Epithelial cell of prostate (primary cell): ENCODE measurements at regions not wholly inside any gene's neighbourhood (a gene's known extent, or its start where the extent isn't known, plus 50 kb on each side); places are given as distances from the start of the nearest gene placed in this dataset.
A peak's percentile ranks its signal among the peaks of the same experiment; 100 is the strongest.

ENCODE experiments used
- DNase-seq: peaks from one replicate; pipeline ENCODE4 v3.0.0-alpha.2; 2011; ENCODE audit warnings: low read depth, low spot score
- H3K27ac ChIP-seq: fragments of 450-650 bp; 2 replicates; pipeline ENCODE4 v1.5.1; 2017; ENCODE audit warnings: mild to moderate bottlenecking

DNA sequence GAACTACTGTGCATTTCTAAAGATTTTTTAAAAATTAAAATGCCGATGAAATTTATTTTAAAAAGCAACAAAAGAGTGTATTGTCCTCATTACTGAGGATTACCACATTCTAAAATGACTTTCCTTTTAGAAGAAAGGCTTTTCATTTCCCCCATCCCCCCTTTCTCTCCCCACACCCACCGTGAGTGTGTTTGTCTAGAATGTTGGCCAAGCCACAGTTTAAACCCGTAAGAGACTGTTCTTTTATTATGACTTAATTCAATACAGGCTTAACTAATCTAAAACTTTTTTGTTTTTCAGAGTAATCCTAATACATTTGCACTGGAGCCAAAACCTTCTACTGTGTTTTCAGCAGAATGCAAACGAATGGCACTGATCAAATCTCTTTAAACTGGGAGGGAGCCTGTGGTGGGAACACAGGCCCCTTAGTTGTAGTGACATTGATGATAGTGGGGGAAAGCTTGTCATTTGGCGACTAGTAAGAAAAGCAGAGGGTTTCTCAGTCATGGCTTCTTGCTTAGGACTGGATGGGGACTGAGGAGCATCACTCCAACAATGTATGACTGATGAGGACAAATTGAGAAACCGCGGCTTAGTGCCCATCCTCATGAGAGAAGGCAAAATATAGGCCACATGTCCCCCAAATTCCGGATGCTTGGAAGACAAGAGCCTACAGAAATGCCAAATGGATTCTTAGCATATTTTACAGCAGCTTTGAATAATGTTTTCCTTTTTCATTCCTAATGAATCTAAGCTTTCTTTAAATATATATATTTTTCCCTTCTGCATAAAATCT, 154.0 kb upstream of the SMIM21 start:
- H3K27ac ChIP-seq, result no peak overlapping the region
- DNase-seq, result no peak

DNA sequence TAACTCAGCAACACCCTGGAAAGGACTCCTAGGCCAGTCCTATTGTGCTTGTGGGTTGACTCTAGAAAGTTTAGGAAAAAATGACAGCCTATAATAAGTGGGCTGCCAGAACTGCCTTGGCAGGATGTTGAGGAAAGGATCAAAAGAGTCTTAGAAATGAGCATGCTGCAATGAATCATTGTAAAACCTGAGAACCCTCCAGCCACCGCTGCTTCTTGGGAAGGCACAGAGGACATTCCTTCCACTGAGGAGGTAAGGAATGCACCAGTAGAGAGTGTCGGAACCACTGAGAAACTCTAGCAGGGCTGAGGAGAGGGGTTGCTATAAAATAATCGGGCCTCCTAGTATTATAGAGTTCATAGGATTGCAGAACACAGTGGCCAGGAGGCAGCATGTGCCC, 146.7 kb upstream of the SMIM21 start:
- DNase-seq, result no peak
- no peak overlapping the region for H3K27ac ChIP-seq

DNA sequence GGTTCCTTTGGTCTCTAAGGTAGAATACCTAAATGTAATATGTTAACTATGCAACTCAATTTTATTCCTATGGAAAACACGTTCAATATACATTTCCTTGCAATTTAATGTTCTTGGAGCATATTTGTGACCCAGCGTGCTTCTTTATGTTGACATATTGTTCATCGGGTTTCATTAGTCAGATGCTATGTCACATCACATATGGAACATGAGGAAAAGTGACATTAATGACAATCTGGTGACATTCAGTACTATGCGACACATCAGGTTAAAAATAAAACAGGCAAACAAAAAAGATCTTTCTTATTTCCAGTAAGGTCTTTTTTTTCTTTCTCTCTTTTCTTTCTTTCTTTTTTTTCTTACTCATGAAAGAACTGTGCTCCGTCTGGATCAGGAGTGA, 135.6 kb upstream of the SMIM21 start:
- no peak for DNase-seq

DNA sequence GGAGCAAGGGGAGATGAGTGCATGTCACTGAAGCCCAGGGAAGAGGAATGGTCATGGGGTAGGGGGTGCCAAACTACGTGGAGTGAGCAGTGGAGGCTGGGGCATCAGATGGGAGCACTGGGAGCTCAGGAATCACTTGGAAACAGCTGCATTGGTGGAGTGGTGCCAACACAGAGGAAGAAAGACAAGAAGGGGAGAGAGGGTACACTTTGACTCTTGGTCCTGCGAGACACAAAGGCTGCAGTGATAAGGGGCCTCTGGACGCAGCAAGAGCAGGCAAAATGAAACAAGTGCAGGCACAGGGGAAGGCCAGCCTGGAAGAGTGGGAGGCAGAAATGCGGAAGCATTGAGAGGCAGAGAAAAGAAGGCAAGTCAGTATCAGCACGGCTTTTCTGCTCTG, 134.7 kb upstream of the SMIM21 start:
- H3K27ac ChIP-seq, result no peak overlapping the region
- DNase-seq, result no peak

More for the DNA sequence above, 135.6 kb upstream of the SMIM21 start:
- H3K27ac ChIP-seq, result no peak overlapping the region

DNA sequence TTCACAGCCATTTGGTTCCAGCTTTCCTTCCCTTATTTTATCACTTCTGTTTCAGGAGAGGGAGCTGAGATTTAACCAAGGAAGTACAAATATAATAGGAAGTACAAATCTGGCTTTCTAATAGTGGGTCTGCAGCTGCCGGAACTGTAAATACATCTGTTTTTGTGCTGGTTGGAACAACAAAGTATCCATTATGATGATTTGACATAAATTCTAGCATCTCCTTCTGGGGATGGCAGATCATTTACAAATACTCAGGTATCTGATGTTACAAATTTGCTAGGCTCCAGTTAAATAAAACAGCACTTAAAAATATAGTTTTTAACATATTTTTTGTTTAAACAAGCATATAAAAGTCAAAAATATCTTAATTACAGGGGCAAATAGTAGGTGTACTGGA, 131.3 kb upstream of the SMIM21 start:
- no peak for DNase-seq
- H3K27ac ChIP-seq, result no peak overlapping the region

DNA sequence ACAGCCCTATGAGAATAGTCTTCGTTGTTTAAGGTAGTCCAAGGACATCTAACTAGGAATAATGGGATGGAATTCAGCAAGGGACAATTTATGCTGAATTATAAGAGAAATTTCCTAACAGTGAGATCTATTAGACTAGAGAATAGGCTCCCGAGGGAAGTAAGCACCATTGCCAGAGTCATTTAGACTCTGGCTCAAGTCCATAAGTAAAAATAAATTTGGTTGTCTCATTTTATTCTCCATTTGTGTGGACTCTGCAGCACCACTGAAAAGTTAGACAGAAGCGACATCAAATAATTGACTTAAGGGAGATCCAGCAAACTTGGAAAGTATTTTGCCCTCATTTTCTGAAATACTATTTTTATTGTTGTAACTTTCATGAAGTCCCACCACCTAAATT, 129.3 kb upstream of the SMIM21 start:
- no peak for DNase-seq
- H3K27ac ChIP-seq, result no peak overlapping the region

DNA sequence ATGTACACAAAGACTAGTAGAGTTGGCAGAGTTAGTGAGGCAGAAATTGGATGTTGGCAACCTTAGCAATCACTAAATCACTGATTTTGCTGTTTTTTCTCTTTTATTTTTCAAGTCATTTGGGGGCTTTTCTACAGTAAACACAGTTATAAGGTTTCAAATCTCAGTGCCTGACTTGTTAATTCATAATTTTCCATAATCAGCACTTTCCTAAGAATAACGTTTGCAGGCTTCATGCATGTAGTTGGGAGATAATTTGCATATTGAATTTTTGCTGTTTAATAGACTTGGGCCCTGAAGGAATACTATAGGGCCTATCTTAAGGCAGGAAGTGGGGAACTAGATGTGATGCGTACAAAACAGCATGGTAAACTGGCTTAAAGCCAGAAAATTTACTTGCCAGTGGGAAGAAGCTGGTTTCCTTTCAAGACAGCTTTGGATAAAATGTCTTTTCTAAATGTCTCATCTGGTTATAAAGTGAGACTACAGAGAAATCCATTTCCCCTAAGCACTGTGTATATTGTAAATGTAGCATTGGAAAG, 127.2 kb upstream of the SMIM21 start:
- H3K27ac ChIP-seq, result no peak overlapping the region
- no peak for DNase-seq

DNA sequence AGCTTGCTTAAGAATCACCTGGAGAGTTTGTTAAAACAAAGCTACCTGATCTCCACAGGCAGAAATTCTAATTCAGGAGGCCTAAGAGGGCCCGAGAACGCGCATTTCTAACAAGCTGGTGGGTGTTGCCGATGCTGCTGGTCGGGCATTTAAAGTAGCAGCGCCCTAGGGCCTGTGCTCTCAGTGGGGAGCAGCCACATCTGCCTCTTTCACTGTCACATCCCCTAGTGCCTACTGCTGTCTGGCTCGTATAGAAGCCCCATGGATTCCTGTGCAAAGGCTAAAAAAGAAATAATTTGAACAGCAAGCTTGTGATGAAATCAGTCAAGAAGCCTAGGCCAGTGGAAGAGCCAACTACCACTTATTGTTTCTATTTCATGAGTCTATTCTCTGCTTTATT, 126.7 kb upstream of the SMIM21 start:
- no peak for DNase-seq
- no peak overlapping the region for H3K27ac ChIP-seq

DNA sequence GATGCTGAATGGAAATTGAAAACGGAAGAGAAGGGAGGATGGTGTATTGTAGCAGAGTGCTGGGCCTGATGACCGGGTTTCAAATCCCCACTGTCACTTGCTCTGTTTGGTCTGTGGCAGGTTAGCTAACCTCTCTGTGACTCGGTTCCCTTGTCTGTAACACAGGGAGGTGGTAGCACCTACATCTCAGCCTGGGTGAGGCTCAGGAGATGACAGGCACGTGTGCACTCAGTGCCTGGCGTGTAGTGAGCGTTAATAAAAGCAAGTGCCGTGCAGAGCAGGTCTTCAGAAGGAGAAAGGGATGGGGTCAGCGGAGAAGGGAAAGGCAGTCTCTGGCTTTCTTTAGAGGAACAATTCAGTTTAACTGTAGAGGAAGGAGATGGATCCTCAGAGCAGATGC, 125.5 kb upstream of the SMIM21 start:
- DNase-seq, result no peak
- H3K27ac ChIP-seq, result no peak overlapping the region

DNA sequence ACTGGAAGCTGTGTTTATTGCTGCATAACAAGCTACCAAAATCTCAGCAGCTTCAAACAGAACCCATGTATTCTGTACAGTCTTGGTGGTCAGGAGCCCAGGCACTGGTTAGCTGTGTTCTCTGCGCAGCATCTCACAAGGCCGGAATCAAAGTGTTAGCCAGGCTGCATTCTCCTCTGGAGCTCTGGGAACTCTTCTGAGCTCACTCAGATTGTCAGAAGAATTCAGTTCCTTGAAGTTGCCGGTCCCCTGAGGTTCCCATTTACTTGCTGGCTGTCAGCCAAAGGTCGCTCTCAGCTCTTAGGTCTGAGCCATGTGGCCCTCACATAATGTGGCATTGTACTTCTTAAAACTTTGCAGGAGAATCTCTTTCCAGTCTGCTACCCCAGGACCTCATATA, 123.6 kb upstream of the SMIM21 start:
- no peak for DNase-seq

DNA sequence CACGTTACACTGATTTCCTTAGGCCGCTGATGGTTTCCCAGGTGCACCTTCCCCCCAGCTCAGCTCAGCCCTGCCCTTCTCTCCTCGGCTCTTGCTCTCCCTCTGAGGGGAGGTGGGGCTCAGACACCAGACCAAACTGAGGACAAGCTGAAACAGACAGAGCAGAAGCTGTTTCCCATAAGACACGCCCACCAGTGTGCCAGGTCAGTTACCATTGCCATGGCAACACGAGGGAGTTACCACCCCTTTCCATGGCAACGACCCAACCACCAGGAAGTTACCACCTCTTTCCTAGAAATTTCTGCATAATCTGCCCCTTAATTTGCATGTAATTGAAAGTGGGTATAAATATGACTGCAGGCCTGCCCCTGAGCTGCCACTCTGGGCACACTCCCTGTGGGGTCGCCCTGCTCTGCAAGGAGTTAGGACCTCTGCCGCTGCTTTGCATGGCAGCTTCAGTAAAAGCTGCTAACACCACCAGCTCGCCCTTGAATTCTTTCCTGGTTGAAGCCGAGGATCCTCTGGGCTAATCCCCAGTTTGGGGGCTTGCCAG, 120.9 kb upstream of the SMIM21 start:
- no peak for DNase-seq
- no peak overlapping the region for H3K27ac ChIP-seq

More for the DNA sequence above, 123.6 kb upstream of the SMIM21 start:
- no peak overlapping the region for H3K27ac ChIP-seq

DNA sequence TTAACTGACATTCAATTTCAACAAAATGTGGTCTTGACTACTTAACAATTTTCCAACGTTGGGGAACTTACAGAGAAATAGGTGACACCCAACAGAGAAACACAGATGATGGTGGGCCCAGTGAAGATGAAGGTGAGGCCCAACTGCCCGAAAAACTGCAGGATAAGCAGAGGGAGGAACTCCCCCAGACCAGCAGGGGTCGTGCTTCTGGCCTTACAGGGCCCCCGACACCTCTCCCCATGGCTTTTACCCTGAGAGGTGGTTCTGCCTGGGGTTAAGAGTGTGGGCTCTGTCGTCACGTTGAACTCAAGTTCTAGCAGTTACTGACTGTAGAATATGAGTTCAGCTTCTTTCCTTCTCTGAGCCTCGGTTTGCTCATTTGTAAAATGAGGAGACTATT, 119.5 kb upstream of the SMIM21 start:
- no peak for DNase-seq
- no peak overlapping the region for H3K27ac ChIP-seq

DNA sequence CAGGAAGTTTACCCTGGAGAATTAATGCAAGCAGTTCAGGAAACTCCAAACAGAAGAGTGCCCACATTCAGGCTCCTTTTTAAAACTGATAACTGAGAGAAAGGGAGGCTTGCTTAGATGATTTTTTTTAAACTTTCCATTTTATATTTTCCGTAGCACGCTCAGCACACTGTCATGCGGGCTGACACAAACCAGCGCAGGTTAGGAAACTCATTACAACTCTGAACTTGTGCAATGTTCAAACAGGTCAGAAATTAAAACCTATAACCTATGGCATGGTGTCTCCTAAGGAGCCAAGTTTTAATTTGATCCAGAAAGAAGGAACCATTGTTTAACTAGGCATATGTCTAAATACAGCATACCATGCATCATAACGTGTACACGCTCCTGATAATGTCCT, 117.7 kb upstream of the SMIM21 start:
- DNase-seq, result no peak
- no peak overlapping the region for H3K27ac ChIP-seq

DNA sequence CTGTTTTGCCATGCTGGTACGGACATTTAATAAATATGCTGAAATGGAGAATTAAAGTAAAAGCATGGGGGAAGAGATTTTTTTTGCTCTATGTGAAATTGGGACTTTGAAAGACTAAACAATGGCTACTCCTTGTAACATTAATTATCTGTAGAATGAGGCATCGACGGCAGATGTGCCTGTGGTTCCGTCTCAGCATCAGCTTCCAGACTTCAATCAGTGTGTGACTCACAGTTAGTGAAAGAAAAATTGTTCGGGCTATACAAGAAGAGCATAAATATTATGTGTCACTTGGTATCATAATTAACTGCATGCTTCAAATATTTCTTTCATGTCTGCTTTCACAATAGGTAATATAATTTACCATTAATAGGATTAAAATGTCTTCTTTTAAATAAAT, 117.0 kb upstream of the SMIM21 start:
- peak; percentile 1 for DNase-seq
- no peak overlapping the region for H3K27ac ChIP-seq

DNA sequence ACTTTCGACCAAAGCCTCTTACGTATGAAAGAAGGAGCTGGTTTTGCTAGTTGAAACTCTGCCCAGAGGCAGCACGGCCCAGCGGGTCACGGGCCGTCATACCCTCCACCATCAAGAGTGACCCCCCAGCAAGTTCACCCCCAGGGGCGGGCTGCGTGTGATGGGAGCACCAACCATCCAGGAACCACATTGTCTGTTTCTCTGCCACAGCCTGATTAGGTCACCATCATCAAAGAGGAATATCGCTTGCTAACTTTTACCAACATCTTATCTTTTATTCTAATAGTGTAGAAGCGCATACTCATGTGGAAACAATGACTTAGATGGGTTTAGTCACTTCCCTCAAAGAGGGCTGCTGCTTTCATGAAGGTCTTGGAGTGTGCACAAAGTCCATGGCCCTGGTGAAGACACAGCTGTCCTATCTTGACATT, 116.6 kb upstream of the SMIM21 start:
- H3K27ac ChIP-seq, result no peak overlapping the region
- no peak for DNase-seq

DNA sequence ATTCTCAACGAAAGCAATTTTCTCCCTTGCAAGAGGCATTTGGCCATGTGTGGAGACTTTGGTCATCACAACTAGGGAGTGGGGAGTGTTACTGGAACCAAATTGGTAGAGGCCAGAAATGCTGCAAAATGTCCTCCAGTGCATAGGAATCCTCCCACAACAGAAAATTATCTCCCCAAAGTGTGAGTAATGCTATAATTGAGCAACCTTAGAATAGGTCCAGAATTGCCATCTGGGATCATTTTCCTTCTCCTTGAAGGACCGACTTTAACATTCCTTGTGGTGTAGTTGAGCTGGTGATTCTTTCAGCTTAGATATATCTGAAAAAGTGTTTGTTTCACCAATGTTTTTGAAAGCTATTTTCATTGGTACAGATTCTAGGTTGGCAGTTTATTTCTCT, 111.2 kb upstream of the SMIM21 start:
- H3K27ac ChIP-seq, result no peak overlapping the region
- no peak for DNase-seq

DNA sequence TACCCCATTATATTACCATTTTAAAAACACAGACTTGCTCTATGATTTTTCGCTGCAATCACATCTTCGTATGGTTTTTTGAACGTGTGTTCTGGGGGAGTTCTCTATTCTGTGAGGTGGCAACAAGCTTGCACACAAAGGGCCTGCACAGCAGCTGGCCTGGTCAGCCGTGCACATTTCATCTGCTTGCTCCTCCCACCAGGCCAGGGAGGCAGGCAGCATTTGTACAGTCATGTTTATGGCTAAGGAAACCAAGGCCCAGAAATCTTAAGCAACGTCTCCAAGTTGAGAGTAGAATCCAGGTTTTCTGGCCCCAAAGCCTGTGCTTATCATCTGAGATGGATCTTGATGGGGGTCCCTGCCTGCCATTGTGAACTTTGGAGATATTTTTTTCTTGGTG, 106.4 kb upstream of the SMIM21 start:
- H3K27ac ChIP-seq, result no peak overlapping the region
- no peak for DNase-seq

DNA sequence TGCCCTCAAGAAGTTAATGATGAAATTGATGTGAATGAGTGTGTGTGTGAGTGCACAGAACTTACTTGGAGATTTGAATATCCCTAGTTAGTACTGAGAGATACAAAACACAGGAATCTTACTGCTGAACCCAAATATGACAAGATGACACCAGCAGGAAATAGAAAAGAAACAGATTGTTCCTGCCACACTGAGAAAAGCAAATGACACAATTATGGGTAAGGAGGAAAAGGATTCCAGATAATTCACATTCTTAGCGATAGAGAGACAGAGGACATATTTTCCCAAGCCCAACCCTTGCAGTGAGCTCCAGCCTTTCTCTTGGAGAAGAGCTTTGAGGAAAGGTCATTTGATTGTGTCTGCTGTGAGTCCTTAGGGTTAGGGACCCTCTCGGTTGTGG, 105.7 kb upstream of the SMIM21 start:
- no peak overlapping the region for H3K27ac ChIP-seq

DNA sequence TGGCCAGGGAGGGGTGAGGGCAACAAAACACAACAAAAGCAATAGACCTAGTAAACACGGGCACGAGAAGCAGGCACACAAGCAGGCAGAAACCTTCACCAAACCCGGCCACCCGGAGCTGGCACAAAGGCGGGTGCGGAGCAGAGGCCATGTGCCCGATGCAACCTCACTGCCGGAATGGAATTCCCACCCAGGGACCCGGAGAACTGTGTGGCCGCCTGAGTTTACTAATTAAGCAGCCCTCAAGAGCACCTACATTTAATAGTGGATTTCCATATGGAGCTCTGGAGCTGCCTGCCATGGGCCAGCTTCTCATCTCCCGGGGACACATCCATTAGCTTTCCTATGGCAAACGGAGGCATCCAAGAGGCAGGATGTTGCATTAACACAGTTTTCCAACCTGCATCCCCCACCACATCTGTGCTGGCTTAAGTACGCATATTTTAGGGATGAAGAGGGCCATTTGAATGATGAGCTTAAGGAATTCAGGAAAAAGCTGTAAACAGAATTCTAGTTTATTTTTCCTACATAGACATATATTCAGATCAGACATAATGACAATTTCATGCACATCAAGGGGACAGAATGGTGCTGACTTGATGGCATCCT, 104.5 kb upstream of the SMIM21 start:
- DNase-seq, result no peak
- H3K27ac ChIP-seq, result no peak overlapping the region

More for the DNA sequence above, 105.7 kb upstream of the SMIM21 start:
- no peak for DNase-seq

DNA sequence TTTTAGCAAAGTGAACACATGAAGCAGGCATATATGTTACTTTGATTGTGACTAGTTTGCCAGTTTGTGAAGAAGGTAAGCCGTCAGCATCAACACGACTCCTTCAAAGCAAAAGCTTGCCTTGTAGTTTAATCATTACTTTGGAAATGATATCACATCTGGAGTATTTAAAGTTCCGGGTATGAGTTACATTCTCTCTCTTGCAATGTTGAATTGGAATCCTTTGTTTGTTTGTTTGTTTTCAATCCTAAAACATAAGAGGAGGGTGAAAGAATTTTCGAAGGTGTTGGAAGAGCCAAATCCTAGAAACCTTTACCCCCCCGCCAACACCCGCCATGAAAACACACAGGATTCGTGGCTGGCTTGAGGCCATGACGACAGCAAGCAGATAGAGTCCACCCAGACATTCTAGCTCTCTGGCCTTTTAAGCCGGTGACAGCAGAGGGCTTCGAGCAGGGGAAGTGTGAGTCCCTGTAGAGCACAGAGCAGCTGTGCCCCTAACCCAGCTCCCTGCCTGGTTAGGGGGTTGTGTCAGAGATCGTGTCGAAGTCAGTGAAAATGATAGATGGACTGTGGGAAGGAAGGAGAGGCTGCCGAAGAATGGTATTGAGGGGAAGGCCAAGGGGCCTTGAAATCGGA, 103.8 kb upstream of the SMIM21 start:
- H3K27ac ChIP-seq, result no peak overlapping the region
- no peak for DNase-seq
